ENCODE measurements at regions not wholly inside any gene's neighbourhood (a gene's known extent, or its start where the extent isn't known, plus 50 kb on each side); places are given as distances from the start of the nearest gene placed in this dataset.

DNA sequence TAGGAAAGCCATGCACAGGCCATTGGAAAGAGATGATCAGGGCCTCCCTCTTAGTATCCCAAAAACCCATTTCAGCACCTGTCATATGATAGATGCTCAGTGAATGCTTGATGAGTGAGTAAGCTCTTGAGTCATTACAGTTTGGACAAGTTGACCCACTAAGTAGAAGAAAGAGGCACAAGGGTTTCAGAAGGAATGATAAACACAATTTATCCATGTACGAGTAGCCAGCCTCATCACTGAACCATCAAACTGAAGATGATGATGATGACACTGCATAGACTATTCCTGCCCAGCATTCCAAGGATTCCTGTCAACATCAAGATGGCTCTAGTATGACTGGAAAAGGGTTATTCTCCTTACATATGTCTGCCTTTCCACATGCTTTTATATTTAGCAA lies 596.0 kb downstream of the BCL11A start:
- DNase-seq = no peak

DNA sequence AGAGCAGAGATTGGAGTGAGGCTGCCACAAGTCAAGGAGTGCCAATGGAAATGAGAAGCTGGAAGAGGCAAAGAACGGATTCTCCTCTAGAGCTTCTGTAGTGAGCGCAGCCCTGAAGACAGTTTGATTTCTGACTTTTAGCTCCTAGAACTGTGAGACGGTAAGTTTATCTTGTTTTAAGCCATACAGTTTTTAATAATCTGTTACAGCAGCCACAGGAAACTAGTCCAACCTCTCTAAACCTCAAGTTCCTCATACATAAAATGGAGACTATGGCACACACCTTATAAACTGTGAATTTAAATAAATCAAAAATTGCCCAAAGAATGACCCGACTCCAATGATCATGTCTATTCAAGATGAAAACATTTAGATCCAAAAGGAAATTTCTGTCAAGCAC lies 596.5 kb downstream of the BCL11A start:
- DNase-seq = no peak

DNA sequence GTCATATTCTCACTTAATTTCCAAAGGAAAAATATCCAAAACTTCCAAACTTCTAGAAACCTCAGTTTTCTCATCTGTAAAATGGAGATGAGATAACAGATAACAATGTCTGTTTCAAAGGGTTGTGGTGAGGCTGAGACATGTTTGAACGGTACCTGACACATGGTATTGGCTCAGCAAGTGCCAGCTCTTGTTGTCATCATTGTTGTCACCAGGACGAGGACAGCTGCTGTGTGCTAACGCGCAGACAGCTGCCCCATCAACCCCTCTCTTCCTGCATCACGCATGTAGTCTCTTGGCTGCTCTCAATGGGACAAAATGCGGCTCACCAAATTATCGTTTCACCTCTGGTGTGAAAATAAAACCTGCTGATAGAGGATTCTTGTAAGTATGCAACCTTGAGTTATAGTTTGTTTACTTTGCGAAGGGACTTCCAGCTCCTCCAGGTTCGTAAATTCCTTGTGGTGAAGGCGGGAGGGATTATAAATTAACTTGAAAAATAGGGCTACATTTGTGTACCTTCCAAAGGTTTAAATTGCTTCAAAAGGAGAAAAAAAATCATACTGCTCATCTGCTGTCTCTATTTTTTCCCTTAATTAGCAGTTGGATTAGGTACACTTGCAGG lies 605.4 kb downstream of the BCL11A start:
- no peak for DNase-seq

DNA sequence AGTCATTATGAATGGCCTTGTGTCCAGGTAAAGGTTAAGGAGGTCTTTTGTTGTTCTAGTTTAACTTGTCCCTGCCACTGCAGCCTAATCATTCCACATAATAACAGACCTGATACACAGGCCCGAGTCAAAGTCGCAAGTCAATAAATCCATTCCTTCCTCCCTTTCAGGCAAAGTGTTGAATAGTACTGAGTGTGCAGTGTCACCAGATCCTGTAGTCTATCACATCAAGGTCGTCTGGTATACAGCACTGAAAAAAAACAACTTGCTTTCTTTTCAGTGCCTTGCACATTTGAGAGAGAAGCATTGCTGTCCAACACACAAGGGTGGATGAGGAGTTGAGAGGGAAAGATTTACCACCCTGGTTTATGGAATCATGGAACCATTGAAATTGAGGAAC lies 606.2 kb downstream of the BCL11A start:
- DNase-seq = no peak

GRCh38 chr2:59939236-59939635 lies 614.2 kb downstream of the BCL11A start:
- DNase-seq = no peak

- DNase-seq = no peak
Measured at GRCh38 chr2:59938181-59938580, 615.3 kb downstream of the BCL11A start.

DNA sequence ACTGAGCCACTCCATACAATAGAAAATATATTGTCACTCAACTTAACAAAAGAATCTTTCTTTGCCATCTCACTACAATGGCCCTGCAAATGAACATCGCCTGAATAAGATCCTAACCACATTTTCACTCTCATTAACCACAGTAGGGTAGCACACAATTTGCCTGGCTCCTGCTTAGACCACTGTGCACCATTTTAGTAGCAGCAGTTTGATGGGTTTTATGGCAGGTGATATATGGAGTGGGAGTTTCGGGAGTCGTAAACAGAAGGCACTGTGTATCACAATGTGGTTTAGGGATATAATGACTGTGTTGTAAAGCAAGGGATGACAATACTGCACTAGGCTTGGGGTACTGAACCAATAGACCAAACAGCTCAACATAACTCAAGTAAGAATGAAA lies 617.4 kb downstream of the BCL11A start:
- no peak for DNase-seq

GRCh38 chr2:59935005-59935404 lies 618.4 kb downstream of the BCL11A start:
- no peak for DNase-seq

DNA sequence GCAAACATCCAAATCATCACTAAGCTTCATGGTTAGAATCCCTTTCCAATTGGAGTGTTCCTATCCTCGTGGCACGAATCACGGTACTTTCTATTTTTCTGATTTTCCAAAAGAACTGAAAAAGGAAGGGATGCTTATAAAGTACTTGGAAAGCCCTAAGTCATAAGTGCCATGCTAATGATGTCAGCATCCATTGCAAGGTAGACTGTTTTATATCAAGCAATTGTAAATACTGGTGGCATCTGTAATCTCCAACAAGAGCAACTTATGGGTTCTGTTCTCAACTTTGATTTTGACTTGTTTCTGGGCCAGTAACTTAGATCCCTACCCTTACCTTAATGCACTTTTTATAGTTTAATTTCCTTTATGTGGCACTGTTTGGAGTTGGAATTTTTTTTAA lies 619.5 kb downstream of the BCL11A start:
- DNase-seq = no peak

GRCh38 chr2:59932341-59932740 lies 621.1 kb downstream of the BCL11A start:
- no peak for DNase-seq

GRCh38 chr2:59930430-59930829 lies 623.0 kb downstream of the BCL11A start:
- no peak for DNase-seq

GRCh38 chr2:59926731-59927130 lies 626.7 kb downstream of the BCL11A start:
- no peak for DNase-seq

- DNase-seq = no peak
Measured at GRCh38 chr2:59925321-59925720, 628.1 kb downstream of the BCL11A start.

DNA sequence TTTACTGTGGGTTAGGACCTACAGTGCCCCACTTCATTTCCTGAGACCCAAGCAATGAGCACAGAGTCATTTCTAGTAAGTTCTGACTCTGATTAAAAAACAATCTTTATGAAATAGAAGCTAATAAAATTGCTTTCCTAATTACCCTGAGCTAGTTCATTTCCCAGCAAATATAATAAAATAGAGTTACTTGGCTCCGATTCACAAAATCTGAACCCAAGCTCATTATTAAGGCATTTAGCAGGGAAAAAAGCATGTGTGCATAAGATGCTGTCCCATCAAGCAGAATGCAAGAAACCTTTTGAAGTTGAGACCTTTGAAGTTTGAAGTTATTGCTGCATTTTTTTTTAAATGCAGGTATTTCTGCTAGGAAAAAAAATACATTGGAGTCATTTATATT lies 629.1 kb downstream of the BCL11A start:
- no peak for DNase-seq

DNA sequence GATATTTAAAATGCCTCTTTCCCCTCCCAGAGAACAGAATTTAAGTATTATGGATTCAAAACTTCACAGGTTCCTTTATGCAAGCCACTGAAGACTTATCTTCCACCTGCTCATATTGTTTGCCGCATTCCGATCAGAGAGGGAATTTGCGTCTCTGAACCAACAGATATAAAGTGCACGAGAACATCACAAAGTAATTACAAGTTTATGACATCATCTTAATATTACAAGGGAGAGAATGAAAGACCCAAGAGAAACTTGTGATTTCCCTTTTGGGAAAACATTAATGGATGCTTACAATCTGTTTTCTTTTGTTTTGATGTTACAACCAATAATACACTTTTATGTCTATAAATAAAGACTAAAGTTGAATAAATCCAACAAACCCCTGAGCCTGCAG lies 631.0 kb downstream of the BCL11A start:
- DNase-seq = no peak

GRCh38 chr2:59921743-59922142 lies 631.7 kb downstream of the BCL11A start:
- no peak for DNase-seq

GRCh38 chr2:59920961-59921360 lies 632.5 kb downstream of the BCL11A start:
- no peak for DNase-seq

DNA sequence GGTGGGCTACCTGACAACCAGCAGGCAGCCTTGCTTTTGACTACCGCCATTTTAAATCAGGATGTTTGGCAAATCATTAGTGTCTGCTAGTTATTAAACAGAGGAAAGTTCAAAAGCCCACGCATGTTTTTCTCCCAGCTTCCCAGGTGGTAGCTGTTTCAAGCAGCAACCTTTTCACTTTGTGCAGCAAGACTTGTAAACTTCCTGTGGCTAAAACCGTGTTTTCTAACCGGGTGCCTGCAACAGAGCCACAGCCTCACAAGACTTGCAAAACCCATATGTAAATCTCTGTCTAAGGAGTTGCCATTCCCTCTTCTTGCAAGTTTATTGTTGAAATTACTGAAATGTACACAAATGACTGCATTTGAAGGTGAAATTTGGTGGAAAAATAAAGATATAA lies 633.1 kb downstream of the BCL11A start:
- DNase-seq = no peak

DNA sequence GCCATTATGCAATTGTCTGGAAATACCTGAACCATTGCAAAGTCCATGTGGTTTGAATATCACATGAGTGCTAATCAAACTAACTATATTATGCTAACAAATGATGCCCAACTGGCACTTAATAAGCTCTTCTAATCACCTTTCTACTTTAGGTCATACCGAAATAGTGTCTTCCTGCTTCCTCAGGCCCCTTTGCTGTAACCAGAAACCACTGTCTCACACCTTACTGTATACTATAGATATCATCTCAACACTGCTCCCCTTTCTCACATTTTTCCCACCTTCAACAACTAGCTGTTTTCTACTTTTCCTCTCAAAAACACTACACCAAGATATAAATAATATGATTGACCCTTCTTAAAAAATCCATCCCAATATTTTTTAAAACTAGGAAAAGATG lies 633.9 kb downstream of the BCL11A start:
- no peak for DNase-seq

DNA sequence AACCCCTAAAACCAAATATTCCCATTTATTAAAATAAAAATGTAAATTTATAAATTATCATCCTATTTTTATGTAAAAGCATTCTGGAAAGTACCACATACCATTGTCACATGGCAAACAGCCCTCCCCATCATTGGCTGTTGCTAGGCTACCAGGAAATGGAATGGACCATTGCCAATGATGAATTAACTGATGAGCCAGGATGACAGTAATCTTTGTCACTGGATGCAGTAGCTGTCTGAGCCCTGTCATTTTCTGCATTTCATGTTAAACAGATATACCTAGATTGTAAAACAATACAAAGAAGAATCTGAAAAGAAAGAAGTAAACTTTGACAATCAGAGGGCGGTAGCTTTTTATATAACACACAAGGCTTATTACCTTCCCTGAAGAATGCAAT lies 641.4 kb downstream of the BCL11A start:
- DNase-seq = no peak

- DNase-seq = no peak
Measured at GRCh38 chr2:59910166-59910565, 643.3 kb downstream of the BCL11A start.

- DNase-seq = no peak
Measured at GRCh38 chr2:59909147-59909546, 644.3 kb downstream of the BCL11A start.

DNA sequence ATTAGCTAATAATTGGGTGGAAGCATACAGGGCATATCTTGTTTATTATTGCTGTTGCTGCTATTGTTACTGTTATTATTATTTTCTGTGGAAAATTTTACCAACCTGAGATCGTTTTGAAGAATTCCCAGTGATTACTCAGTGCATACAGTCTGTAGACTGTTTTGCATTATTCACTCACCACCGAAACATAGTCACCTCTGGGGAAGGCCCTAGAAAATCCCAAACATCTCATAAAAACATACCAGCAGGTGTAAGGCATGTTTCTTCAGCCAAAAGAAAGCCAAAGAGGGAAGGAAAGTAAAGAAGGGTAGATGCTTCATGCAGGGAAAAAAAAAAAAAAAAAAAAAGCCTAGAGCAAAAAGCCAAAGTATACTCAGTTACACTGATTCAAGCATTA lies 647.7 kb downstream of the BCL11A start:
- DNase-seq = no peak

DNA sequence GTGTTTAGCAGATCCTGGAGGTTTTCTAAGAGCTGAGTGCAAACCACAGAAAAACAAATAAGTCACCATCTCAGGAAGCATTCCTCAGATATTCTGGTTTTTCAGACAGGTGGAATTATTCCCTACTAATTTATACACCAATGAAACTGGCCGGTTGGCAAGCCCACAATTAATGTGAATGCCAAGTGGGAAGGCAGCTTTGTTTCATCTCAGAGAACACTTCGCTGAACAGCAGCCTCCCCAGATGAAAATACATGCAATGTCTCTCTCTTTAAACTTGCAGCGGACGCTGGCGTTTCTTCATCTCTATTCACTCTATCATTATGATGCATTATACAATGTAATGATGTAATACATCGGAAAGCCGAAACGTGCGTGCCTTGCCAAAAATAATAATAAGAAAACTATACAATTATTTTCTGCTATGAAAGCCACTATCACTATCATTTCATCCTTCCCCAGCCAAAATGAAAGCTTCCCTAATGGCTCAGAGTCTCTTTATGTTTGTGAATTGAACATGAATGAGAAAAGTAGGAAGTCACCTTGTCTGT lies 649.4 kb downstream of the BCL11A start:
- DNase-seq = no peak

- no peak for DNase-seq
Measured at GRCh38 chr2:59900728-59901452, 652.6 kb downstream of the BCL11A start.

Measured in activated gamma-delta T cell treated with Interleukin-2 at 50 U/mL for 16 hours (primary cell).